ENCODE measurements at regions not wholly inside any gene's neighbourhood (a gene's known extent, or its start where the extent isn't known, plus 50 kb on each side); places are given as distances from the start of the nearest gene placed in this dataset.

GRCh38 chr1:9440261-9440660, 99.0 kb upstream of the SLC25A33 start:
- Histone ChIP-seq H3K4me2 (no peak overlapping the region), H3K4me3 (no peak overlapping the region), H3K9me2 (ENCODE audit: insufficient read depth) (no peaks in the 10 kb centered on the region), H3K36me3 (ENCODE audit: insufficient read depth) (no peaks in the 10 kb centered on the region), H4K20me1 (replicated peaks; ENCODE audit: insufficient read depth) (no peaks in the 10 kb centered on the region), H3K4me1 (ENCODE audit: insufficient read depth) (no peaks in the 10 kb centered on the region; the same call in 1 of the 2 replicates), H2AFZ (no peak overlapping the region), H3K27me3 (ENCODE audit: insufficient read depth) (no peaks in the 10 kb centered on the region), H3K79me2 (replicated peaks; ENCODE audit: insufficient read depth) (no peaks in the 10 kb centered on the region), H3F3A (replicated peaks; ENCODE audit: low read depth) (no peaks in the 10 kb centered on the region), H3K27ac (ENCODE audit: low read depth) (no peak overlapping the region)
- H3K36me3 Mint-ChIP-seq (ENCODE audit: low read depth), result no peaks in the 10 kb centered on the region
- peaks cover 16% of the 10 kb centered on the region for H3K4me1 Mint-ChIP-seq
- peaks cover 5% of the 10 kb centered on the region for H3K27me3 Mint-ChIP-seq (ENCODE audit: insufficient read depth, low read depth, poor library complexity)
- no peak for DNase-seq (ENCODE audit: low spot score)
- H3K27ac Mint-ChIP-seq, result no peak overlapping the region
- TF ChIP-seq REST (IDR thresholded peaks at IDR 0.05; ENCODE audit: unreplicated experiment) (no peak), ZNF114 (CRISPR knock-in tag; IDR thresholded peaks at IDR 0.05) (no peak), NANOG (IDR thresholded peaks at IDR 0.05; ENCODE audit: borderline replicate concordance) (no peak), EZH2 (IDR thresholded peaks at IDR 0.05; ENCODE audit: low read depth, unreplicated experiment) (no peak), POLR2AphosphoS5 (IDR thresholded peaks at IDR 0.05; ENCODE audit: low read depth) (no peak), EZH2phosphoT487 (IDR thresholded peaks at IDR 0.05; ENCODE audit: unreplicated experiment) (no peak), ETS1 (IDR thresholded peaks at IDR 0.05) (no peak), ZNF462 (CRISPR knock-in tag; IDR thresholded peaks at IDR 0.05) (no peak), STAT1 (IDR thresholded peaks at IDR 0.05; ENCODE audit: unreplicated experiment) (no peak), ZNF331 (CRISPR knock-in tag; IDR thresholded peaks at IDR 0.05; ENCODE audit: low read depth) (no peak), CREB1 (CRISPR knock-in tag; IDR thresholded peaks at IDR 0.05; ENCODE audit: low read depth) (no peak), JUNB (IDR thresholded peaks at IDR 0.05; ENCODE audit: unreplicated experiment) (no peak), CTCF (conservative IDR thresholded peaks at IDR 0.05; ENCODE audit: low read depth in 2 of 2) (no peak)
- ATAC-seq, result no peak
- H3K9me3 Mint-ChIP-seq, result no peaks in the 10 kb centered on the region
- H3K4me3 Mint-ChIP-seq, result no peak overlapping the region

Measured in GM23338 (cell line).